WTC11 (cell line): ENCODE measurements at regions not wholly inside any gene's neighbourhood (a gene's known extent, or its start where the extent isn't known, plus 50 kb on each side); places are given as distances from the start of the nearest gene placed in this dataset.

Experiments
- ATAC-seq: fragments of 200-7000 bp; cut with Tn5 transposase; 2 replicates; pipeline ENCODE4 v1.10.0; 2021; ENCODE audit warnings: mild to moderate bottlenecking, moderate library complexity
- CTCF ChIA-PET: fragments of 300-600 bp; sonication (Branson Sonifier 250); formaldehyde crosslinking; loops from one replicate; lab custom pipeline; 2021; ENCODE audit warnings: antibody characterized with exemption; lab: Charles Lee
- POLR2A ChIA-PET: fragments of 350-600 bp; sonication (Branson Sonifier 250); formaldehyde crosslinking; loops from one replicate; lab custom pipeline; 2021; ENCODE audit warnings: antibody characterized with exemption; lab: Charles Lee
- DNase-seq: peaks from one replicate; pipeline ENCODE4 v3.0.0; 2021; ENCODE audit warnings: low spot score
- H3K27ac Mint-ChIP-seq: 2 replicates; pipeline ENCODE4 v1.8.0; 2021; ENCODE audit warnings: mixed read lengths
- H3K27me3 Mint-ChIP-seq: 2 replicates; pipeline ENCODE4 v1.8.0; 2021; ENCODE audit warnings: low read depth, mild to moderate bottlenecking, moderate library complexity, mixed read lengths
- H3K36me3 Mint-ChIP-seq: 2 replicates; pipeline ENCODE4 v1.8.0; 2021; ENCODE audit warnings: mixed read lengths
- H3K4me1 Mint-ChIP-seq: 2 replicates; pipeline ENCODE4 v1.8.0; 2022; ENCODE audit warnings: mixed read lengths
- H3K4me3 Mint-ChIP-seq: 2 replicates; pipeline ENCODE4 v1.8.0; 2021; ENCODE audit warnings: mild to moderate bottlenecking, moderate library complexity, mixed read lengths
- H3K9me3 Mint-ChIP-seq: 2 replicates; pipeline ENCODE4 v1.8.0; 2021; ENCODE audit warnings: mixed read lengths
- ARID4B ChIP-seq: sonication (generic); formaldehyde crosslinking; IDR thresholded peaks from 2 replicates; pipeline ENCODE4 v1.8.0; 2023; ENCODE audit warnings: missing genetic modification reagents, mild to moderate bottlenecking, borderline replicate concordance
- ERG ChIP-seq: fragments of 250-450 bp; sonication (Bioruptor Pico); IDR thresholded peaks from 2 replicates; pipeline ENCODE4 v1.8.0; 2021; ENCODE audit warnings: mild to moderate bottlenecking
- FOXJ3 ChIP-seq: sonication (generic); formaldehyde crosslinking; IDR thresholded peaks from 2 replicates; pipeline ENCODE4 v1.9.0; 2021; ENCODE audit warnings: missing genetic modification reagents, mild to moderate bottlenecking, borderline replicate concordance
- IRF2 ChIP-seq: sonication (generic); formaldehyde crosslinking; IDR thresholded peaks from 2 replicates; pipeline ENCODE4 v1.8.0; 2022; ENCODE audit warnings: low read depth, missing genetic modification reagents, borderline replicate concordance
- JUN ChIP-seq: sonication (generic); formaldehyde crosslinking; IDR thresholded peaks from 2 replicates; pipeline ENCODE4 v1.8.0; 2023; ENCODE audit warnings: mild to moderate bottlenecking, missing genetic modification reagents
- NFYB ChIP-seq: sonication (generic); formaldehyde crosslinking; conservative IDR thresholded peaks from 2 replicates; pipeline ENCODE4 v1.8.0; 2022; ENCODE audit warnings: low read depth, missing genetic modification reagents
- NR1H2 ChIP-seq: sonication (generic); formaldehyde crosslinking; IDR thresholded peaks from 2 replicates; pipeline ENCODE4 v1.9.0; 2021; ENCODE audit warnings: mild to moderate bottlenecking, moderate library complexity, missing genetic modification reagents
- RORB ChIP-seq: fragments of 250-450 bp; sonication (Bioruptor Pico); IDR thresholded peaks from 2 replicates; pipeline ENCODE4 v1.9.0; 2021; ENCODE audit warnings: mild to moderate bottlenecking
- SOX15 ChIP-seq: fragments of 250-450 bp; sonication (Bioruptor Pico); IDR thresholded peaks from 2 replicates; pipeline ENCODE4 v1.9.0; 2021; ENCODE audit warnings: mild to moderate bottlenecking
- SP1 ChIP-seq: sonication (generic); formaldehyde crosslinking; conservative IDR thresholded peaks from 2 replicates; pipeline ENCODE4 v1.8.1; 2022; ENCODE audit warnings: missing genetic modification reagents
- ZNF396 ChIP-seq: fragments of 250-450 bp; sonication (Bioruptor Pico); IDR thresholded peaks from 2 replicates; pipeline ENCODE4 v1.8.0; 2021; ENCODE audit warnings: mild to moderate bottlenecking, moderate library complexity, borderline replicate concordance
- ZNF416 ChIP-seq: fragments of 250-450 bp; sonication (Bioruptor Pico); IDR thresholded peaks from 2 replicates; pipeline ENCODE4 v1.9.0; 2021; ENCODE audit warnings: mild to moderate bottlenecking, inconsistent platforms
- ZNF423 ChIP-seq: fragments of 250-450 bp; sonication (Bioruptor Pico); IDR thresholded peaks from 2 replicates; pipeline ENCODE4 v2.1.2; 2022; ENCODE audit warnings: mild to moderate bottlenecking, moderate library complexity
- TF ChIP-seq, protein P1 (sequence below): sonication (generic); formaldehyde crosslinking; IDR thresholded peaks from 2 replicates; pipeline ENCODE4 v1.8.0; 2022; ENCODE audit warnings: mild to moderate bottlenecking, missing genetic modification reagents
- TF ChIP-seq, protein P2 (sequence below): sonication (generic); formaldehyde crosslinking; IDR thresholded peaks from 2 replicates; pipeline ENCODE4 v1.8.0; 2023; ENCODE audit warnings: missing genetic modification reagents

- TF ChIP-seq SP1, result no peak
- TF ChIP-seq ZNF416 (CRISPR knock-in tag), result no peak
- TF ChIP-seq IRF2 (CRISPR knock-in tag), result no peak
- TF ChIP-seq ZNF396 (CRISPR knock-in tag), result no peak
- no peak for TF ChIP-seq NFYB (CRISPR knock-in tag)
- no peak for TF ChIP-seq ARID4B (CRISPR knock-in tag)
- TF ChIP-seq, protein P1, sequence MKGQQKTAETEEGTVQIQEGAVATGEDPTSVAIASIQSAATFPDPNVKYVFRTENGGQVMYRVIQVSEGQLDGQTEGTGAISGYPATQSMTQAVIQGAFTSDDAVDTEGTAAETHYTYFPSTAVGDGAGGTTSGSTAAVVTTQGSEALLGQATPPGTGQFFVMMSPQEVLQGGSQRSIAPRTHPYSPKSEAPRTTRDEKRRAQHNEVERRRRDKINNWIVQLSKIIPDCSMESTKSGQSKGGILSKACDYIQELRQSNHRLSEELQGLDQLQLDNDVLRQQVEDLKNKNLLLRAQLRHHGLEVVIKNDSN (CRISPR knock-in tag), result no peak
- TF ChIP-seq, protein P2, sequence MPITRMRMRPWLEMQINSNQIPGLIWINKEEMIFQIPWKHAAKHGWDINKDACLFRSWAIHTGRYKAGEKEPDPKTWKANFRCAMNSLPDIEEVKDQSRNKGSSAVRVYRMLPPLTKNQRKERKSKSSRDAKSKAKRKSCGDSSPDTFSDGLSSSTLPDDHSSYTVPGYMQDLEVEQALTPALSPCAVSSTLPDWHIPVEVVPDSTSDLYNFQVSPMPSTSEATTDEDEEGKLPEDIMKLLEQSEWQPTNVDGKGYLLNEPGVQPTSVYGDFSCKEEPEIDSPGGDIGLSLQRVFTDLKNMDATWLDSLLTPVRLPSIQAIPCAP (CRISPR knock-in tag), result no peak
Measured at GRCh38 chr6:9040718-9041117, 605.4 kb upstream of the SLC35B3 start (continued).

- Mint-ChIP-seq H3K36me3 (peaks cover 8% of the 10 kb centered on the region; the same call in 1 of the 2 replicates), H3K4me1 (peaks cover 15% of the 10 kb centered on the region), H3K4me3 (no peak overlapping the region)
- POLR2A ChIA-PET, result no interaction called here
- DNase-seq, result no peak
- TF ChIP-seq RORB (CRISPR knock-in tag) (no peak), SOX15 (CRISPR knock-in tag) (no peak), JUN (CRISPR knock-in tag) (no peak)
- TF ChIP-seq, all 79 proteins: peak for 0
- Mint-ChIP-seq H3K27ac (no peak overlapping the region), H3K27me3 (no peaks in the 10 kb centered on the region), H3K9me3 (peaks cover 34% of the 10 kb centered on the region)
- peak; percentile 28; the same call in 1 of the 2 replicates for ATAC-seq
- CTCF ChIA-PET, result interaction anchor here (1.1 kb wide), 1 partner anchor 17 kb away, joined by 4 read pairs; no protein-coding TSS in a partner anchor
Measured at GRCh38 chr6:9039258-9039657, 603.9 kb upstream of the SLC35B3 start.

- peaks cover 7% of the 10 kb centered on the region; the same call in 1 of the 2 replicates for H3K9me3 Mint-ChIP-seq
- no peaks in the 10 kb centered on the region for H3K4me1 Mint-ChIP-seq
- no peaks in the 10 kb centered on the region for H3K36me3 Mint-ChIP-seq
- ChIA-PET CTCF (no interaction called here), POLR2A (no interaction called here)
- DNase-seq (no peak), ATAC-seq (no peak)
- no peak for TF ChIP-seq NR1H2 (CRISPR knock-in tag)
- no peak for TF ChIP-seq ZNF423 (CRISPR knock-in tag)
- no peaks in the 10 kb centered on the region; the same call in 1 of the 2 replicates for H3K27me3 Mint-ChIP-seq
- no peak overlapping the region for H3K27ac Mint-ChIP-seq
- H3K4me3 Mint-ChIP-seq, result no peak overlapping the region
Measured at GRCh38 chr6:9028086-9028485, 592.7 kb upstream of the SLC35B3 start.

DNA sequence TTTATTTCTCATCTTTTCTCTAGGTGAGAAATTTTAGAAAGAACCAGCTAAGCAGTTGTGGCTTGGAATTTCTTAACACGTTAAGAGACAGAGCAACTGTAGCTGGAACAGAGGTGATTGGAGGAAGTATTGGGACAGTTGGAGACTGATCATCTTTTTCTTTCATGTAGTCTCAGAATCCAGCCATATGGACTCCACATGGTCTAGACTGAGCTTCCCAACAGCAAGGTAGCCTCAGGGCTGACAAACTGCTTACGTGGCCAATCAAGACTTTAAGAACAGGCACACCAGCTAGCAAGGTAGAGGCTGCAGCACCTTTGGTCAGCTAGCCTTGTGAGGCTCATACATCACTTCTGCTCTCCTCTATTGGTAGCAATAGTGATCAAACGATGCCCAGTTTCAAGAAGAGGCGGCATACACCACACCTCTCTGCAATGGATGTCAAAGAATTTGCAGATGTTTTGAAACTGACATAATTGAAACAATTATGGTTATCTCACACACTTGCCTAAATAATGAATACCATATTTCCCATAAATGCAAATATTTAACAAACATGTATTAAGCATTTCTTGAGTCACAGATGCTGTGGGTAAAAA is 590.5 kb upstream of the SLC35B3 start:
- no peaks in the 10 kb centered on the region for H3K36me3 Mint-ChIP-seq
- ChIA-PET POLR2A (no interaction called here), CTCF (interaction anchor here (1.5 kb wide), 1 partner anchor 31 kb away, joined by 3 read pairs; no protein-coding TSS in a partner anchor)
- ATAC-seq, result no peak
- no peak for DNase-seq
- no peak overlapping the region for H3K27ac Mint-ChIP-seq
- no peaks in the 10 kb centered on the region for H3K4me1 Mint-ChIP-seq
- H3K27me3 Mint-ChIP-seq, result no peaks in the 10 kb centered on the region; the same call in 1 of the 2 replicates
- H3K4me3 Mint-ChIP-seq, result no peak overlapping the region
- H3K9me3 Mint-ChIP-seq, result peaks cover 13% of the 10 kb centered on the region; the same call in 1 of the 2 replicates
- TF ChIP-seq ERG (CRISPR knock-in tag) (no peak), FOXJ3 (CRISPR knock-in tag) (no peak), NFYB (CRISPR knock-in tag) (no peak)
